ENCODE measurements at regions not wholly inside any gene's neighbourhood (a gene's known extent, or its start where the extent isn't known, plus 50 kb on each side); places are given as distances from the start of the nearest gene placed in this dataset.

GRCh38 chr4:121243485-121243884 lies 79.4 kb upstream of the TNIP3 start:
- H3K4me3 ChIP-seq (ENCODE audit: low read depth, low read length): no peak overlapping the region
- DNase-seq (ENCODE audit: low read depth): no peak
- TF ChIP-seq, protein P1, sequence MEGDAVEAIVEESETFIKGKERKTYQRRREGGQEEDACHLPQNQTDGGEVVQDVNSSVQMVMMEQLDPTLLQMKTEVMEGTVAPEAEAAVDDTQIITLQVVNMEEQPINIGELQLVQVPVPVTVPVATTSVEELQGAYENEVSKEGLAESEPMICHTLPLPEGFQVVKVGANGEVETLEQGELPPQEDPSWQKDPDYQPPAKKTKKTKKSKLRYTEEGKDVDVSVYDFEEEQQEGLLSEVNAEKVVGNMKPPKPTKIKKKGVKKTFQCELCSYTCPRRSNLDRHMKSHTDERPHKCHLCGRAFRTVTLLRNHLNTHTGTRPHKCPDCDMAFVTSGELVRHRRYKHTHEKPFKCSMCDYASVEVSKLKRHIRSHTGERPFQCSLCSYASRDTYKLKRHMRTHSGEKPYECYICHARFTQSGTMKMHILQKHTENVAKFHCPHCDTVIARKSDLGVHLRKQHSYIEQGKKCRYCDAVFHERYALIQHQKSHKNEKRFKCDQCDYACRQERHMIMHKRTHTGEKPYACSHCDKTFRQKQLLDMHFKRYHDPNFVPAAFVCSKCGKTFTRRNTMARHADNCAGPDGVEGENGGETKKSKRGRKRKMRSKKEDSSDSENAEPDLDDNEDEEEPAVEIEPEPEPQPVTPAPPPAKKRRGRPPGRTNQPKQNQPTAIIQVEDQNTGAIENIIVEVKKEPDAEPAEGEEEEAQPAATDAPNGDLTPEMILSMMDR (IDR thresholded peaks at IDR 0.05; ENCODE audit: low read depth, low read length): no peak
- no peak for TF ChIP-seq MAX (IDR thresholded peaks at IDR 0.05; ENCODE audit: low read depth, low read length)

GRCh38 chr4:121242188-121242750 lies 78.1 kb upstream of the TNIP3 start:
- H3K4me3 ChIP-seq (ENCODE audit: low read depth, low read length): no peak overlapping the region
- no peak for DNase-seq (ENCODE audit: low read depth)
- TF ChIP-seq MAX (IDR thresholded peaks at IDR 0.05; ENCODE audit: low read depth, low read length): no peak
- TF ChIP-seq, protein P1 (IDR thresholded peaks at IDR 0.05; ENCODE audit: low read depth, low read length): no peak
- no peak for TF ChIP-seq MYC (IDR thresholded peaks at IDR 0.05; ENCODE audit: low read depth, low read length)
- no peak for TF ChIP-seq POLR2A (IDR thresholded peaks at IDR 0.05; ENCODE audit: extremely low read depth, insufficient read length)

DNA sequence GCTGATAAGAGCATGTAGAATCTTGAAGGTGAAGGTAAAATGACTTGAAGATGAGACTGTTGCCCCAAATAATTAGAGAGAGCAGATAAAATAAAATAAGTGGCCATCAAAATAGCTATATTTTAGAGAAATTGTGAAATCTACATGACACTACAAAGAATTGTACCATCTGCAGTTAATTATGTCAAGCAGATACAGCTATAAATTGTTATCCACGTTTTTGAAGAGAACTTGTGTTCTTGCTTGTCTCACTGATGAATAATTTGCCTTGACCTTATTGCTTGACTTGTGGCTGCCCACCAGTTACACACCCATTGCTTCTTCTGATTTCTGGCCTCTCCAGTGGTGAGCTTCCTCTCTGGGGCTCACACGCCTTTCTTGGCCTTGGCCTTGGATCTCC lies 75.8 kb upstream of the TNIP3 start:
- no peak overlapping the region for H3K4me3 ChIP-seq (ENCODE audit: low read depth, low read length)
- TF ChIP-seq, protein P1 (IDR thresholded peaks at IDR 0.05; ENCODE audit: low read depth, low read length): no peak
- TF ChIP-seq MAX (IDR thresholded peaks at IDR 0.05; ENCODE audit: low read depth, low read length) (no peak), POLR2A (IDR thresholded peaks at IDR 0.05; ENCODE audit: extremely low read depth, insufficient read length) (no peak), MYC (IDR thresholded peaks at IDR 0.05; ENCODE audit: low read depth, low read length) (no peak)
- DNase-seq (ENCODE audit: low read depth): no peak

- no peak overlapping the region for H3K4me3 ChIP-seq (ENCODE audit: low read depth, low read length)
- DNase-seq (ENCODE audit: low read depth): no peak
Measured at GRCh38 chr4:121238461-121238860, 74.3 kb upstream of the TNIP3 start.

DNA sequence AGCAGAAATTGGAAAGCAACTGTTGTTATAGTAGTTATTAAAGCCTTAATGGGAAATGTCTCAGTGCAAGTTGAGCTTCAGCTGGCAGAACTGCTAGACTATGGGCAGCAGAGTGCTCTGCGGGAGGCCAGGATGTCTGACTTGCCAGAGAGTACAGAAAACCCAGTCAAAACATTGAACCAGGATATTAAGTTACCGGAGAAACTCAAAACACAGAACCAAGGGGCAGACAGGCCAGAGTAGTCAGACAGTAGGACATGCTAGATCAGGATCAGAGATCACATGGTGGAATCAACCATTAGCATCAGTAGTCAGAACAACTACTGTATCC lies 72.9 kb upstream of the TNIP3 start:
- H3K4me3 ChIP-seq (ENCODE audit: low read depth, low read length): no peak overlapping the region
- no peak for DNase-seq (ENCODE audit: low read depth)
- TF ChIP-seq, protein P1 (IDR thresholded peaks at IDR 0.05; ENCODE audit: low read depth, low read length): no peak
- TF ChIP-seq MYC (IDR thresholded peaks at IDR 0.05; ENCODE audit: low read depth, low read length) (no peak), MAX (IDR thresholded peaks at IDR 0.05; ENCODE audit: low read depth, low read length) (no peak), POLR2A (IDR thresholded peaks at IDR 0.05; ENCODE audit: extremely low read depth, insufficient read length) (no peak)

More at GRCh38 chr4:121238461-121238860, 74.3 kb upstream of the TNIP3 start:
- TF ChIP-seq, protein P1 (IDR thresholded peaks at IDR 0.05; ENCODE audit: low read depth, low read length): no peak
- TF ChIP-seq POLR2A (IDR thresholded peaks at IDR 0.05; ENCODE audit: extremely low read depth, insufficient read length): no peak
- no peak for TF ChIP-seq MAX (IDR thresholded peaks at IDR 0.05; ENCODE audit: low read depth, low read length)
- no peak for TF ChIP-seq MYC (IDR thresholded peaks at IDR 0.05; ENCODE audit: low read depth, low read length)
